GM12891 (cell line): ENCODE measurements at regions not wholly inside any gene's neighbourhood (a gene's known extent, or its start where the extent isn't known, plus 50 kb on each side); places are given as distances from the start of the nearest gene placed in this dataset.

ENCODE experiments used
- POLR2A ChIP-seq: IDR thresholded peaks from 2 replicates; pipeline ENCODE4 v1.6.1; 2011; ENCODE audit warnings: low read depth, low read length, control low read depth
- SPI1 ChIP-seq: IDR thresholded peaks from 2 replicates; pipeline ENCODE4 v1.6.1; 2011; ENCODE audit warnings: low read depth, low read length, control low read depth

GRCh38 chr7:55629051-55629677, 56.9 kb upstream of the VOPP1 start:
- TF ChIP-seq POLR2A = no peak
- peak; percentile 19; the same call in 1 of the 2 replicates for TF ChIP-seq SPI1
